H1 (cell line): ENCODE measurements at regions not wholly inside any gene's neighbourhood (a gene's known extent, or its start where the extent isn't known, plus 50 kb on each side); places are given as distances from the start of the nearest gene placed in this dataset.
A peak's percentile ranks its signal among the peaks of the same experiment; 100 is the strongest.

Source experiments
- CTCF ChIA-PET: fragments of 300-600 bp; sonication (Branson Sonifier 250); formaldehyde crosslinking; loops from one replicate; lab custom pipeline; 2021; ENCODE audit not compliant: partially characterized antibody; lab: Charles Lee
- POLR2A ChIA-PET: fragments of 300-600 bp; sonication (Branson Sonifier 250); formaldehyde crosslinking; loops from one replicate; lab custom pipeline; 2021; ENCODE audit warnings: inconsistent platforms; ENCODE audit not compliant: partially characterized antibody; lab: Charles Lee
- DNase-seq, 2 experiments: peaks; one replicate each; pipeline versions ENCODE4 v3.0.0 to v3.0.0-alpha.2; 2010 to 2022; ENCODE audit warnings: low spot score in 2 of 2, low read depth in 1 of 2, mixed read lengths in 1 of 2
- FAIRE-seq: peaks from 2 replicates; lab custom pipeline; 2011; peaks lifted over from hg19 to GRCh38; lab: Jason Lieb, UNC
- H2AFZ ChIP-seq: 2 replicates; pipeline ENCODE4 v1.8.1; 2012; ENCODE audit warnings: low read length, inconsistent platforms
- H2AK5ac ChIP-seq: 2 replicates; pipeline ENCODE4 v1.6.1; 2013; ENCODE audit warnings: low read depth, low read length
- H2BK120ac ChIP-seq: replicated peaks from 2 replicates; pipeline ENCODE3; 2013; ENCODE audit warnings: low read depth, low read length, inconsistent platforms
- H2BK12ac ChIP-seq: 2 replicates; pipeline ENCODE4 v1.6.1; 2013; ENCODE audit warnings: low read depth, low read length
- H2BK15ac ChIP-seq: 2 replicates; pipeline ENCODE4 v1.6.1; 2013; ENCODE audit warnings: low read length
- H2BK20ac ChIP-seq: 2 replicates; pipeline ENCODE4 v1.6.1; 2013; ENCODE audit warnings: low read length
- H2BK5ac ChIP-seq: 2 replicates; pipeline ENCODE4 v1.6.1; 2013; ENCODE audit warnings: low read depth, low read length
- H3K14ac ChIP-seq: 2 replicates; pipeline ENCODE4 v1.6.1; 2013; ENCODE audit warnings: inconsistent platforms; ENCODE audit not compliant: insufficient read length
- H3K18ac ChIP-seq: 2 replicates; pipeline ENCODE4 v1.6.1; 2013; ENCODE audit warnings: low read length; ENCODE audit errors: extremely low read depth
- H3K23ac ChIP-seq: 2 replicates; pipeline ENCODE4 v1.6.1; 2013; ENCODE audit warnings: inconsistent platforms; ENCODE audit not compliant: insufficient read length
- H3K23me2 ChIP-seq: 2 replicates; pipeline ENCODE4 v1.6.1; 2013; ENCODE audit warnings: low read depth, low read length
- H3K27ac ChIP-seq: 2 replicates; pipeline ENCODE4 v1.6.1; 2011; ENCODE audit warnings: low read depth, low read length, inconsistent platforms
- H3K27me3 ChIP-seq, 4 experiments: replicated peaks in 1 of 4; 1 replicate in 1 of 4; 2 replicates in 3 of 4; pipeline versions ENCODE4 v1.6.1 to v1.8.1; 2011 to 2013; ENCODE audit warnings: low read length in 3 of 4, mild to moderate bottlenecking in 3 of 4, inconsistent platforms in 2 of 4, mixed read lengths in 2 of 4, moderate library complexity in 1 of 4; ENCODE audit not compliant: control insufficient read depth in 3 of 4, insufficient read depth in 3 of 4; ENCODE audit errors: extremely low read depth in 1 of 4
- H3K36me3 ChIP-seq, 4 experiments: 2 replicates each; pipeline versions ENCODE4 v1.6.1 to v1.8.1; 2011 to 2013; ENCODE audit warnings: mild to moderate bottlenecking in 4 of 4, low read length in 3 of 4, moderate library complexity in 2 of 4, control low read depth in 1 of 4, inconsistent platforms in 1 of 4; ENCODE audit not compliant: insufficient read depth in 4 of 4, control insufficient read depth in 2 of 4
- H3K4ac ChIP-seq: replicated peaks from 2 replicates; pipeline ENCODE3; 2013; ENCODE audit warnings: low read length, low read depth, mixed read lengths, inconsistent platforms; ENCODE audit not compliant: insufficient read length
- H3K4me1 ChIP-seq, 4 experiments: replicated peaks in 1 of 4; 1 replicate in 1 of 4; 2 replicates in 3 of 4; pipeline versions ENCODE4 v1.6.1 to v1.8.1; 2011 to 2013; ENCODE audit warnings: low read length in 3 of 4, inconsistent platforms in 2 of 4, mixed read lengths in 1 of 4; ENCODE audit not compliant: insufficient read depth in 4 of 4, control insufficient read depth in 3 of 4
- H3K4me2 ChIP-seq, 2 experiments: 2 replicates each; pipeline versions ENCODE4 v1.6.1 to v1.8.1; 2011 to 2013; ENCODE audit warnings: low read depth in 2 of 2, low read length in 2 of 2, control low read depth in 1 of 2, inconsistent platforms in 1 of 2, mild to moderate bottlenecking in 1 of 2; ENCODE audit not compliant: insufficient read depth in 1 of 2
- H3K4me3 ChIP-seq, 4 experiments: fragments of 200-600, 300-600 bp in 1 of 4; sonication (generic), shearing (Covaris generic), sonication (Bioruptor Twin) in 1 of 4; 2 replicates each; pipeline versions ENCODE4 v1.5.1 to v1.8.1; 2011 to 2016; ENCODE audit warnings: low read length in 4 of 4, low read depth in 3 of 4, control low read depth in 2 of 4, inconsistent platforms in 2 of 4, mild to moderate bottlenecking in 2 of 4, mixed read lengths in 1 of 4, moderate library complexity in 1 of 4; ENCODE audit not compliant: insufficient read depth in 2 of 4; ENCODE audit errors: extremely low read depth in 1 of 4
- H3K56ac ChIP-seq: replicated peaks from 2 replicates; pipeline ENCODE3; 2013; ENCODE audit warnings: low read depth, mild to moderate bottlenecking, mixed read lengths, low read length, inconsistent platforms; ENCODE audit not compliant: insufficient read length
- H3K79me1 ChIP-seq: 2 replicates; pipeline ENCODE4 v1.6.1; 2013; ENCODE audit warnings: low read depth, low read length, control low read depth
- H3K79me2 ChIP-seq, 2 experiments: 2 replicates each; pipeline versions ENCODE4 v1.6.1 to v1.8.1; 2012 to 2013; ENCODE audit warnings: low read length in 2 of 2, mild to moderate bottlenecking in 2 of 2, inconsistent platforms in 1 of 2; ENCODE audit not compliant: insufficient read depth in 2 of 2, control insufficient read depth in 1 of 2
- H3K9ac ChIP-seq, 4 experiments: replicated peaks in 1 of 4; 1 replicate in 1 of 4; 2 replicates in 3 of 4; pipeline versions ENCODE4 v1.6.1 to v1.8.1; 2011 to 2013; ENCODE audit warnings: low read depth in 3 of 4, low read length in 3 of 4, control low read depth in 2 of 4, mild to moderate bottlenecking in 2 of 4, moderate library complexity in 2 of 4, inconsistent platforms in 1 of 4; ENCODE audit errors: extremely low read depth in 1 of 4
- H3K9me3 ChIP-seq, 2 experiments: 2 replicates each; pipeline versions ENCODE4 v1.6.1 to v1.8.1; 2012 to 2013; ENCODE audit warnings: mild to moderate bottlenecking in 2 of 2, moderate library complexity in 2 of 2, control low read depth in 1 of 2, inconsistent platforms in 1 of 2, low read depth in 1 of 2, low read length in 1 of 2, mixed read lengths in 1 of 2; ENCODE audit not compliant: insufficient read depth in 2 of 2
- H4K20me1 ChIP-seq, 2 experiments: replicated peaks in 1 of 2; 2 replicates each; pipeline versions ENCODE3 to v1.8.1; 2011 to 2013; ENCODE audit warnings: inconsistent platforms in 2 of 2, low read length in 2 of 2, mild to moderate bottlenecking in 1 of 2; ENCODE audit not compliant: insufficient read depth in 2 of 2, control insufficient read depth in 1 of 2
- H4K5ac ChIP-seq: 2 replicates; pipeline ENCODE4 v1.6.1; 2013; ENCODE audit warnings: low read length, low read depth, mixed read lengths, inconsistent platforms; ENCODE audit not compliant: insufficient read length
- H4K8ac ChIP-seq: 2 replicates; pipeline ENCODE4 v1.8.0; 2013; ENCODE audit warnings: mild to moderate bottlenecking, moderate library complexity, low read length, inconsistent platforms; ENCODE audit not compliant: insufficient read depth; ENCODE audit errors: extremely low read depth
- H4K91ac ChIP-seq: replicated peaks from 2 replicates; pipeline ENCODE3; 2013; ENCODE audit warnings: low read length, mixed read lengths, inconsistent platforms; ENCODE audit not compliant: insufficient read length
- ASH2L ChIP-seq: fragments of 200-600, 300-600 bp; sonication (generic); IDR thresholded peaks from one replicate; pipeline ENCODE4 v1.7.1; 2017; ENCODE audit warnings: low read length
- CBX5 ChIP-seq: fragments of 300-800, 300-1000 bp; sonication (generic); IDR thresholded peaks from 2 replicates; pipeline ENCODE4 v1.7.1; 2016; ENCODE audit warnings: antibody characterized with exemption, low read length, low read depth
- CBX8 ChIP-seq: fragments of 300-800, 300-1000 bp; sonication (generic); IDR thresholded peaks from 2 replicates; pipeline ENCODE4 v1.7.1; 2016; ENCODE audit warnings: low read depth, low read length, borderline replicate concordance
- CREB1 ChIP-seq: IDR thresholded peaks from 2 replicates; pipeline ENCODE4 v1.6.1; 2012; ENCODE audit warnings: inconsistent platforms
- EZH2 ChIP-seq: fragments of 200-600 bp; sonication (generic); IDR thresholded peaks from 2 replicates; pipeline ENCODE4 v1.7.1; 2012; ENCODE audit warnings: low read depth, mild to moderate bottlenecking, moderate library complexity, low read length, inconsistent platforms; ENCODE audit not compliant: severe bottlenecking
- KDM1A ChIP-seq: fragments of 200-600, 300-600 bp; sonication (generic); IDR thresholded peaks from 2 replicates; pipeline ENCODE4 v1.7.1; 2016; ENCODE audit warnings: mild to moderate bottlenecking, low read length, borderline replicate concordance
- KDM4A ChIP-seq: IDR thresholded peaks from one replicate; pipeline ENCODE4 v1.7.1; 2012; ENCODE audit warnings: low read depth, mild to moderate bottlenecking, moderate library complexity, low read length, inconsistent platforms; ENCODE audit not compliant: severe bottlenecking
- MAFK ChIP-seq: IDR thresholded peaks from 2 replicates; pipeline ENCODE4 v1.6.1; 2012; ENCODE audit warnings: low read depth, mild to moderate bottlenecking, improper control_type of control experiment, low read length
- NRF1 ChIP-seq: IDR thresholded peaks from 2 replicates; pipeline ENCODE4 v1.6.1; 2011; ENCODE audit warnings: mild to moderate bottlenecking, low read depth, low read length, improper control_type of control experiment
- POU5F1 ChIP-seq: IDR thresholded peaks from 2 replicates; pipeline ENCODE4 v1.6.1; 2011; ENCODE audit warnings: low read depth, mild to moderate bottlenecking, low read length, moderate library complexity
- RNF2 ChIP-seq: fragments of 200-900, 300-1000 bp; sonication (generic); IDR thresholded peaks from 2 replicates; pipeline ENCODE4 v1.7.1; 2016; ENCODE audit warnings: borderline replicate concordance, low read depth, mild to moderate bottlenecking, antibody characterized with exemption, low read length; ENCODE audit not compliant: poor library complexity, severe bottlenecking; ENCODE audit errors: missing control alignments
- RXRA ChIP-seq: IDR thresholded peaks from 2 replicates; pipeline ENCODE4 v1.6.1; 2011; ENCODE audit warnings: low read depth, mild to moderate bottlenecking, low read length, moderate library complexity; ENCODE audit not compliant: insufficient read depth
- SIN3A ChIP-seq, 2 experiments: IDR thresholded peaks in 1 of 2; conservative IDR thresholded peaks in 1 of 2; 2 replicates each; pipeline ENCODE4 v1.6.1; 2011 to 2012; ENCODE audit warnings: low read length in 2 of 2, improper control_type of control experiment in 1 of 2, low read depth in 1 of 2, mild to moderate bottlenecking in 1 of 2
- ZNF274 ChIP-seq: IDR thresholded peaks from 2 replicates; pipeline ENCODE4 v1.7.0; 2012; ENCODE audit warnings: low read length, borderline replicate concordance; ENCODE audit errors: extremely low read depth
- WGBS, 2 experiments: shearing (Covaris generic) in 1 of 2; methylation state at CpG; one replicate each; pipeline versions ENCODE4 v1.1.6 to v1.1.7; 2013 to 2015; ENCODE audit warnings: low lambda C conversion rate in 2 of 2, mixed read lengths in 2 of 2, inconsistent platforms in 1 of 2, low coverage in 1 of 2, missing lambda C conversion rate in 1 of 2; ENCODE audit not compliant: insufficient replicate concordance in 2 of 2, insufficient coverage in 1 of 2, insufficient read length in 1 of 2; ENCODE audit errors: extremely low coverage in 1 of 2, missing lambda C conversion rate in 1 of 2; 5-methylcytosine and 5-hydroxymethylcytosine counted together

- no peak overlapping the region for H2BK5ac ChIP-seq
- H3K4me2 ChIP-seq, result no peak overlapping the region
- no peak overlapping the region for H3K4me3 ChIP-seq
- no peak overlapping the region for H2BK15ac ChIP-seq
- H3K23me2 ChIP-seq, result no peaks in the 10 kb centered on the region
- H3K23ac ChIP-seq, result no peak overlapping the region
- no peaks in the 10 kb centered on the region for H3K27me3 ChIP-seq
- no peaks in the 10 kb centered on the region for H3K36me3 ChIP-seq
- H3K4ac ChIP-seq, result no peak overlapping the region
- no peak overlapping the region for H2BK20ac ChIP-seq
- H3K9ac ChIP-seq, result no peak overlapping the region
- H3K18ac ChIP-seq, result no peak overlapping the region
- H2AK5ac ChIP-seq, result no peak overlapping the region
- H3K14ac ChIP-seq, result no peak overlapping the region
- H2AFZ ChIP-seq, result no peak overlapping the region
- H2BK12ac ChIP-seq, result no peak overlapping the region
- no peaks in the 10 kb centered on the region for H3K79me1 ChIP-seq
- H4K8ac ChIP-seq, result no peak overlapping the region
- H4K5ac ChIP-seq, result no peak overlapping the region
- no peak overlapping the region for H3K27ac ChIP-seq
- H3K56ac ChIP-seq, result no peak overlapping the region
- DNase-seq (peak in 1 of 2 experiments; percentile 23), FAIRE-seq (no peak)
- CTCF ChIA-PET, result interaction anchor here (0.7 to 3.2 kb wide), 3 partner anchors 8 to 28 kb away, joined by 3 to 18 read pairs (median 3); no protein-coding TSS in a partner anchor
- H3K4me1 ChIP-seq, result no peaks in the 10 kb centered on the region; a peak in 2 of 7 replicates
- WGBS, 2 experiments, result 82% methylated on average over 2 of the region's 2 CpGs; no CpG with 5 or more reads in 1 of the 2 experiments
- no peak overlapping the region for H4K91ac ChIP-seq
- POLR2A ChIA-PET, result no interaction called here
- H3K9me3 ChIP-seq, result no peaks in the 10 kb centered on the region
- H4K20me1 ChIP-seq, result no peaks in the 10 kb centered on the region
- H2BK120ac ChIP-seq, result no peak overlapping the region
- no peaks in the 10 kb centered on the region for H3K79me2 ChIP-seq
- TF ChIP-seq RXRA (no peak), MAFK (no peak), CBX5 (no peak), CREB1 (no peak), NRF1 (no peak), POU5F1 (no peak), RNF2 (no peak), ASH2L (no peak), KDM4A (no peak), SIN3A (conservative IDR thresholded peaks at IDR 0.05 in 1 of 2, IDR thresholded peaks at IDR 0.05 in 1 of 2; ENCODE audit: low read depth in 1 of 2, low read length in 2 of 2) (no peak), EZH2 (no peak), KDM1A (no peak), CBX8 (no peak), ZNF274 (no peak)
Measured at GRCh38 chr1:29388170-29388569, 151.8 kb downstream of the PTPRU start.
